SU-DHL-6 (cell line): ENCODE measurements at regions not wholly inside any gene's neighbourhood (a gene's known extent, or its start where the extent isn't known, plus 50 kb on each side); places are given as distances from the start of the nearest gene placed in this dataset.

Experiments
- H2AFZ ChIP-seq: fragments of 200-600 bp; sonication (generic); 2 replicates; pipeline ENCODE4 v1.6.1; 2014; ENCODE audit warnings: low read depth, mild to moderate bottlenecking, moderate library complexity, mixed read lengths, antibody characterized with exemption, low read length; ENCODE audit not compliant: severe bottlenecking
- H3F3A ChIP-seq: fragments of 200-600 bp; shearing (Covaris generic); 2 replicates; pipeline ENCODE4 v1.6.0; 2016; ENCODE audit warnings: antibody characterized with exemption, mild to moderate bottlenecking; ENCODE audit not compliant: insufficient read depth
- H3K27ac ChIP-seq: fragments of 200-600 bp; sonication (generic); 2 replicates; pipeline ENCODE4 v1.5.1; 2016; ENCODE audit warnings: low read depth, mild to moderate bottlenecking, low read length, moderate library complexity, mixed read lengths
- H3K27me3 ChIP-seq: fragments of 200-600 bp; sonication (generic), shearing (Covaris generic); 2 replicates; pipeline ENCODE4 v1.6.0; 2014; ENCODE audit warnings: mild to moderate bottlenecking, low read length
- H3K36me3 ChIP-seq: fragments of 200-600 bp; sonication (generic); 2 replicates; pipeline ENCODE4 v1.6.1; 2014; ENCODE audit warnings: mild to moderate bottlenecking, low read length, mixed read lengths
- H3K4me2 ChIP-seq: fragments of 300-600, 200-600 bp; shearing (Covaris generic), sonication (generic); 2 replicates; pipeline ENCODE4 v1.6.0; 2014; ENCODE audit warnings: low read length, low read depth, mild to moderate bottlenecking; ENCODE audit not compliant: poor library complexity, severe bottlenecking
- H3K4me3 ChIP-seq: fragments of 200-600 bp; sonication (generic); 2 replicates; pipeline ENCODE4 v1.5.1; 2014; ENCODE audit warnings: antibody characterized with exemption, low read length, mild to moderate bottlenecking, mixed read lengths; ENCODE audit not compliant: insufficient read depth, poor library complexity, severe bottlenecking
- H3K79me2 ChIP-seq: fragments of 200-600 bp; sonication (generic); 2 replicates; pipeline ENCODE4 v1.6.1; 2014; ENCODE audit warnings: mild to moderate bottlenecking, low read length, moderate library complexity; ENCODE audit not compliant: insufficient read depth
- H3K9ac ChIP-seq: fragments of 200-600 bp; sonication (generic); 2 replicates; pipeline ENCODE4 v1.7.0; 2014; ENCODE audit warnings: mild to moderate bottlenecking, low read length
- H3K9me2 ChIP-seq: fragments of 200-600 bp; sonication (generic); replicated peaks from 2 replicates; pipeline ENCODE4 v1.6.1; 2014; ENCODE audit warnings: low read length; ENCODE audit not compliant: insufficient read depth
- H3K9me3 ChIP-seq: fragments of 200-600 bp; sonication (generic); 2 replicates; pipeline ENCODE4 v1.6.1; 2014; ENCODE audit warnings: low read length, mixed read lengths; ENCODE audit not compliant: insufficient read depth
- H4K20me1 ChIP-seq: fragments of 200-600 bp; sonication (generic); 2 replicates; pipeline ENCODE4 v1.6.1; 2014; ENCODE audit warnings: low read depth, mild to moderate bottlenecking, antibody characterized with exemption, low read length, moderate library complexity, mixed read lengths
- EZH2phosphoT487 ChIP-seq: fragments of 200-600 bp; sonication (generic), shearing (Covaris generic); conservative IDR thresholded peaks from 2 replicates; pipeline ENCODE4 v1.6.1; 2018; ENCODE audit warnings: mild to moderate bottlenecking, antibody characterized with exemption, low read length, moderate library complexity, mixed read lengths
- TF ChIP-seq, protein P1 (sequence below): fragments of 200-600 bp; sonication (generic); IDR thresholded peaks from one replicate; pipeline ENCODE4 v1.5.1; 2017; ENCODE audit warnings: antibody characterized with exemption, mild to moderate bottlenecking, low read length, moderate library complexity; ENCODE audit not compliant: insufficient read depth, poor library complexity, severe bottlenecking

DNA sequence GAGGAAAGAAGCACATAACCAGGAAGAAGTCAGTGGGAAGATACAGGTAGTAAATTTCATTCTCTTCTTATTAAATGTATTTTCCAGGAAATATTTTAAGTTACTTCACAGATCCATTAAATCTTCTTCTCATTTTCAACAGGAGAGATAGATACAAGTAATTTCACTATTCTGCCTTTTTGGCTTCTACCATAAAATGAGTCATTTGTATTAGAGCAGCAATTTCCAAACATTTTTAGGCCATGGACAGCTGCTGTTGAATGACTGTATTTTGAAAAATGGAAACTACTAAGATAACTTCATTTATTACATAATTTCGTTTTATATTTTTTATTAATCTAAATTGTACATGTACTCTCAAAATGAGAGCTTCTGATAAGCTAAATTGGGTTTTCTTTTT lies 809.6 kb upstream of the API5 start:
- Histone ChIP-seq H3K27me3 (no peaks in the 10 kb centered on the region; the same call in 1 of the 2 replicates), H3K27ac (no peak overlapping the region), H3K9ac (no peak overlapping the region), H3K9me2 (no peaks in the 10 kb centered on the region), H3K9me3 (no peaks in the 10 kb centered on the region), H3F3A (no peaks in the 10 kb centered on the region), H3K4me2 (no peak overlapping the region), H3K79me2 (no peaks in the 10 kb centered on the region), H4K20me1 (no peaks in the 10 kb centered on the region), H2AFZ (no peak overlapping the region), H3K36me3 (no peaks in the 10 kb centered on the region), H3K4me3 (no peak overlapping the region)
- TF ChIP-seq EZH2phosphoT487 = no peak
- TF ChIP-seq, protein P1, sequence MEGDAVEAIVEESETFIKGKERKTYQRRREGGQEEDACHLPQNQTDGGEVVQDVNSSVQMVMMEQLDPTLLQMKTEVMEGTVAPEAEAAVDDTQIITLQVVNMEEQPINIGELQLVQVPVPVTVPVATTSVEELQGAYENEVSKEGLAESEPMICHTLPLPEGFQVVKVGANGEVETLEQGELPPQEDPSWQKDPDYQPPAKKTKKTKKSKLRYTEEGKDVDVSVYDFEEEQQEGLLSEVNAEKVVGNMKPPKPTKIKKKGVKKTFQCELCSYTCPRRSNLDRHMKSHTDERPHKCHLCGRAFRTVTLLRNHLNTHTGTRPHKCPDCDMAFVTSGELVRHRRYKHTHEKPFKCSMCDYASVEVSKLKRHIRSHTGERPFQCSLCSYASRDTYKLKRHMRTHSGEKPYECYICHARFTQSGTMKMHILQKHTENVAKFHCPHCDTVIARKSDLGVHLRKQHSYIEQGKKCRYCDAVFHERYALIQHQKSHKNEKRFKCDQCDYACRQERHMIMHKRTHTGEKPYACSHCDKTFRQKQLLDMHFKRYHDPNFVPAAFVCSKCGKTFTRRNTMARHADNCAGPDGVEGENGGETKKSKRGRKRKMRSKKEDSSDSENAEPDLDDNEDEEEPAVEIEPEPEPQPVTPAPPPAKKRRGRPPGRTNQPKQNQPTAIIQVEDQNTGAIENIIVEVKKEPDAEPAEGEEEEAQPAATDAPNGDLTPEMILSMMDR = no peak

DNA sequence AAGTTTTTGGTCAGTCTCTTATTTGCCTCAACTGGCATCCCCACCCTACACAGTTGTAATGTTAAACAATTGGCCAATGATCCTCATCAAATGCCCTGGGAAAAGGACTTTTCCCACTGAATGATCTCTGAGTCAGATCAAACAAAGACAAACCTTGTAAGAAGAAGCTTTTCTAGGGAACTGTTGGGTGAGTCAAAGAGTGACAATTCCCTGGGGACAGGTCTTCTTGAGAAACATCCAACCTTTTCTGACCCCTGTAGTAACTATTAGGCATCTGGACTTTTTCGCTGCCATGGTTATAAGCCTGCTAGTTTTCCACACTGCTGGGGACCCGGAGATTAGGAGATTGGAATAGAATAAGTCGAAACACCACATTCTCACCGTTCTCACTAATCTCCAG lies 789.8 kb upstream of the API5 start:
- H2AFZ ChIP-seq = no peak overlapping the region
- TF ChIP-seq, protein P1 = no peak
- TF ChIP-seq EZH2phosphoT487 = no peak
- H3K36me3 ChIP-seq = no peaks in the 10 kb centered on the region
- H3F3A ChIP-seq = no peaks in the 10 kb centered on the region
- H3K9me3 ChIP-seq = no peaks in the 10 kb centered on the region
- H3K79me2 ChIP-seq = no peaks in the 10 kb centered on the region
- no peak overlapping the region for H3K9ac ChIP-seq
- H3K27ac ChIP-seq = no peak overlapping the region
- H3K27me3 ChIP-seq = no peaks in the 10 kb centered on the region
- no peak overlapping the region for H3K4me3 ChIP-seq
- no peaks in the 10 kb centered on the region for H4K20me1 ChIP-seq
- no peak overlapping the region for H3K4me2 ChIP-seq
- no peaks in the 10 kb centered on the region for H3K9me2 ChIP-seq

DNA sequence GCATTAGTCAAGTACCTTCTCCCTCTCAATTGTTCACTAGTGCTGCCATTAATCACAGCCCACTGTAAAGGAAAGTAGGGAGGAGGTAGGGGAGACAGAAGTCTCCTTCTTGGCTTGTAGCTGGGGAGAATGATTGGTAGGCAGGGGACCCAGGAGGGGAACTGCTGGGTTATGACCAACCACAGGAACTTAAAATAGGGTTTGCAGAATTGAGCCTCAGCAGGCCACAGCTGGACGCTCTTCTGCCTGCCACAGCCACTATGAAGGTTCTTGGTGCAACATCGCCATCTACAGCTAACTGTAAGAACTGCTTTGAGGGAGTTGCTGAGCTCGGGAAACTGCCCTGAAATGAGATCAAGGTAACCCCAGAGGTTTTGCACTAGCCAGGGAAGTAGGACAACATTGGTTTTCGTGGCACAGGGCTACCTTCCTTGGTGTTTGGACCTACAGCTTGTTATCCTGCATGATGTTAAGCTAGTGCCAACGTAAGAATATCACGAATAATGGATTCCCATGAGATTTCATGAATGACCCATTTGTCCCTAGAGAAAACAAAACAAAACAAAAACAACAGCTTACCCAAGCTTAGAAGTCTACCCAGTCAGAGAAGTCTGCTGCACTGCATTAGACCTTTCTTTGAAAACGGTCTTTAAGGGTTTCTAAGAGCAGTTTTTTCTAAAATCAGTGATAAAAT lies 787.1 kb upstream of the API5 start:
- H3K79me2 ChIP-seq = no peaks in the 10 kb centered on the region
- no peak overlapping the region for H2AFZ ChIP-seq
- H3K4me3 ChIP-seq = no peak overlapping the region
- H3K27me3 ChIP-seq = no peaks in the 10 kb centered on the region
- no peaks in the 10 kb centered on the region for H3K36me3 ChIP-seq
- H3K4me2 ChIP-seq = no peak overlapping the region
- no peaks in the 10 kb centered on the region for H3K9me2 ChIP-seq
- H3F3A ChIP-seq = no peaks in the 10 kb centered on the region
- no peaks in the 10 kb centered on the region for H4K20me1 ChIP-seq
- no peak overlapping the region for H3K9ac ChIP-seq
- H3K9me3 ChIP-seq = no peaks in the 10 kb centered on the region
- TF ChIP-seq, protein P1 = peak; percentile 49
- no peak for TF ChIP-seq EZH2phosphoT487
- H3K27ac ChIP-seq = no peak overlapping the region
